Testis (tissue), 2 donors: ENCODE measurements at regions not wholly inside any gene's neighbourhood (a gene's known extent, or its start where the extent isn't known, plus 50 kb on each side); places are given as distances from the start of the nearest gene placed in this dataset.
"Not testable (repeated sequence)": the region's sequence is repeated elsewhere in the genome, so short reads cannot be mapped to it uniquely, and the experiment has no call there.

ENCODE experiments used
- DNase-seq: peaks from one replicate; pipeline ENCODE4 v3.0.0-alpha.2; 2019
- H3K27ac ChIP-seq, 2 donors: fragments of 200-600 bp; sonication (generic); one replicate each; pipeline ENCODE4 v1.5.1; 2019
- H3K27me3 ChIP-seq: fragments of 200-600 bp; sonication (generic); one replicate; pipeline ENCODE4 v1.5.1; 2019
- H3K36me3 ChIP-seq: fragments of 200-600 bp; sonication (generic); one replicate; pipeline ENCODE4 v1.5.1; 2017; ENCODE audit warnings: low read depth; ENCODE audit errors: missing control alignments
- H3K4me1 ChIP-seq: fragments of 200-600 bp; sonication (generic); one replicate; pipeline ENCODE4 v1.5.1; 2019
- H3K4me3 ChIP-seq, 2 donors: fragments of 200-600 bp; sonication (generic); one replicate each; pipeline ENCODE4 v1.5.1; 2017 to 2019
- H3K9me3 ChIP-seq: fragments of 200-600 bp; sonication (generic); one replicate; pipeline ENCODE4 v1.5.1; 2017
- POLR2A ChIP-seq: fragments of 450-650 bp; IDR thresholded peaks from one replicate; pipeline ENCODE4 v1.6.1; 2017; ENCODE audit warnings: antibody characterized with exemption, mild to moderate bottlenecking, moderate library complexity
- whole genome bisulfite sequencing, 2 donors: methylation state at CpG; one replicate each; pipeline ENCODE4 v1.1.5; 2018; 5-methylcytosine and 5-hydroxymethylcytosine counted together
- intact Hi-C: fragments of 100-400 bp; cut with DNase I; formaldehyde crosslinking; loops from one replicate; pipeline ENCODE4 v1.15.1; 2023; ENCODE audit warnings: low total_unique reads
- TF ChIP-seq, protein P1 (sequence below), 3 experiments: fragments of 450-650 bp in 2 of 3; fragments of 200-600 bp in 1 of 3; sonication (generic) in 1 of 3; IDR thresholded peaks; one replicate each; pipeline ENCODE4 v1.5.1; 2016 to 2019; ENCODE audit warnings: antibody characterized with exemption in 3 of 3, mild to moderate bottlenecking in 2 of 3, moderate library complexity in 1 of 3

DNA sequence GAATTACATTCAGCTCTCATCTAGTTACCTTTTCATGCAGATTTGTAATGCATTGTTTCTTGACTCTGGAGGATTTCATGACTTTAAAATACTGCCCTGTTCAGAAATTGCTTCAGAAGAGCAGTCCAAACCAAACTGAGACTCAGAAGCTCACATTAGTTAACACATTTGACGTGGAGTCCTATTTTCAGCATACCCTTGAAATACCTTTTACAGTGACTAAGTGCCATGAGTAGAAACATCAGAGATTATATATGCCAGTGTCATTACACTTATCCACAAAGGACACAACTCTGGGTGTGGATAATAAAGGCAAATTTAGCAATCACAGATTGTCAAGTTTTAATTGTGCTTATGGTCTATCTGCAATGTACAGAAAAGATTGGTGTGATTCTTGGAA is 459.6 kb downstream of the FRK start:
- DNase-seq, result no peak
- Histone ChIP-seq H3K9me3 (no peaks in the 10 kb centered on the region), H3K4me1 (no peaks in the 10 kb centered on the region), H3K4me3 (no peak overlapping the region), H3K27me3 (no peaks in the 10 kb centered on the region), H3K36me3 (no peaks in the 10 kb centered on the region), H3K27ac (no peak overlapping the region)
- intact Hi-C loops, result no loop called here
- WGBS, 2 donors, result 36 to 41% methylated on average over 1 of the region's 1 CpG
- no peak for TF ChIP-seq POLR2A
- TF ChIP-seq, protein P1, sequence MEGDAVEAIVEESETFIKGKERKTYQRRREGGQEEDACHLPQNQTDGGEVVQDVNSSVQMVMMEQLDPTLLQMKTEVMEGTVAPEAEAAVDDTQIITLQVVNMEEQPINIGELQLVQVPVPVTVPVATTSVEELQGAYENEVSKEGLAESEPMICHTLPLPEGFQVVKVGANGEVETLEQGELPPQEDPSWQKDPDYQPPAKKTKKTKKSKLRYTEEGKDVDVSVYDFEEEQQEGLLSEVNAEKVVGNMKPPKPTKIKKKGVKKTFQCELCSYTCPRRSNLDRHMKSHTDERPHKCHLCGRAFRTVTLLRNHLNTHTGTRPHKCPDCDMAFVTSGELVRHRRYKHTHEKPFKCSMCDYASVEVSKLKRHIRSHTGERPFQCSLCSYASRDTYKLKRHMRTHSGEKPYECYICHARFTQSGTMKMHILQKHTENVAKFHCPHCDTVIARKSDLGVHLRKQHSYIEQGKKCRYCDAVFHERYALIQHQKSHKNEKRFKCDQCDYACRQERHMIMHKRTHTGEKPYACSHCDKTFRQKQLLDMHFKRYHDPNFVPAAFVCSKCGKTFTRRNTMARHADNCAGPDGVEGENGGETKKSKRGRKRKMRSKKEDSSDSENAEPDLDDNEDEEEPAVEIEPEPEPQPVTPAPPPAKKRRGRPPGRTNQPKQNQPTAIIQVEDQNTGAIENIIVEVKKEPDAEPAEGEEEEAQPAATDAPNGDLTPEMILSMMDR (IDR thresholded peaks at IDR 0.05), result no peak

DNA sequence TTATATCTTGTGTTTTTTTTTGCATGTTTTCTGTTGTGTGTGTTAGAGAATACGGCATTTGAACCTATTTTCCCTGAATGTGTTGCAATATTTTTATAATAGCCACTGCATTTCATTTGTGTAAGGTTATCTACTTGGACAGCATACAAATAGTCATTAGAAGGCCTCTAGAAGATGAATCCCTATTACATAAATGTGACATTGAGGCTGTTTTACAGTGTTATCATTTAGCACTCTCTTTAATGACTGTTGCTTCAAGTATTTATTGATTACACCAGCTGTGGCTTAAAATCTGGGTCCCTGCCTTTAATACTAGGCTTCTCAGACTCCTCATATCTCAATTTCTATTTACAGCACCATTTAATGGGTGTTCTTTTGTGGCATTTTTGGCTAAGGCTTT is 465.8 kb downstream of the FRK start:
- Histone ChIP-seq H3K27ac (no peak overlapping the region), H3K9me3 (no peaks in the 10 kb centered on the region), H3K4me3 (no peak overlapping the region), H3K4me1 (no peaks in the 10 kb centered on the region), H3K36me3 (no peaks in the 10 kb centered on the region), H3K27me3 (no peaks in the 10 kb centered on the region)
- no peak for DNase-seq
- intact Hi-C loops, result no loop called here
- no peak for TF ChIP-seq POLR2A
- TF ChIP-seq, protein P1 (IDR thresholded peaks at IDR 0.05), result no peak
- 49 to 88% methylated on average over 1 of the region's 1 CpG for WGBS, 2 donors

DNA sequence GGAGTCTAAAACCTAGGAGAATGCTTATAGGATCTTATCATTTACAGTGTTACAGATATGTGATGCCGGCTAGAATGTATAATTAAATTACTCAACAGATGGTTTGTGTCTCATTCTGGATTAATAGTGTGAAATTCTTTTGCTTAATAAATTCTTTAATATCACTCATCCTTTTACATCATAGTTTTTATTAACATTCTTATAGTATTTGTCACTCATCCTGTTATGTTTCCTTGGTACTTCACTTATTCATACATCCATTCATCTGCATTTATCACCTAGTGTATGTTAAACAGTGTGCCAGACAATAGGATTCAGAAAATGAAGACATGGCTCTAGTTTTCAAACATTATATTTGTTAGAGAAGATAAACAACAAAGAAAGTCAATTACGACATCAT is 468.7 kb downstream of the FRK start:
- intact Hi-C loops, result no loop called here
- WGBS, 2 donors, result 53 to 55% methylated on average over 2 of the region's 2 CpGs
- Histone ChIP-seq H3K36me3 (no peaks in the 10 kb centered on the region), H3K9me3 (no peaks in the 10 kb centered on the region), H3K27ac (no peak overlapping the region), H3K27me3 (no peaks in the 10 kb centered on the region), H3K4me1 (no peaks in the 10 kb centered on the region), H3K4me3 (no peak overlapping the region)
- TF ChIP-seq POLR2A, result no peak
- TF ChIP-seq, protein P1 (IDR thresholded peaks at IDR 0.05), result no peak
- DNase-seq, result no peak

DNA sequence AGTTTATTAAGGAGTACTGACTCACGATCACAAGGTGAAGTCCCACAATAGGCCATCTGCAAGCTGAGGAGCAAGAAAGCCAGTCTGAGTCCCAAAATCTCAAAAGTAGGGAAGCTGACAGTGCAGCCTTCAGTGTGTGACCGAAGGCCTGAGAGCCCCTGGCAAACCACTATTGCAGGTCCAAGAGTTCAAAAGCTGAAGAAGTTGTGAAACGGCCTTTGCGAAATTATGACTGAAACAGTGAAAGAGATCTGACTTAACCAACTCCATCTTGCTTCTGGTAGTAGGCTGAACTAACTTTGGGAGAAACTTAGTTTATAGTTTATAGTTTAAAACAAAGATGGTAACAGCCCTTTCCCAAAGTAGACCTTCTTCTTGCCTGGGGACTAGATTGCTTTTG is 471.6 kb downstream of the FRK start:
- 88% methylated on average over 4 of the region's 4 CpGs for WGBS, 2 donors
- intact Hi-C loops, result not testable (repeated sequence)

DNA sequence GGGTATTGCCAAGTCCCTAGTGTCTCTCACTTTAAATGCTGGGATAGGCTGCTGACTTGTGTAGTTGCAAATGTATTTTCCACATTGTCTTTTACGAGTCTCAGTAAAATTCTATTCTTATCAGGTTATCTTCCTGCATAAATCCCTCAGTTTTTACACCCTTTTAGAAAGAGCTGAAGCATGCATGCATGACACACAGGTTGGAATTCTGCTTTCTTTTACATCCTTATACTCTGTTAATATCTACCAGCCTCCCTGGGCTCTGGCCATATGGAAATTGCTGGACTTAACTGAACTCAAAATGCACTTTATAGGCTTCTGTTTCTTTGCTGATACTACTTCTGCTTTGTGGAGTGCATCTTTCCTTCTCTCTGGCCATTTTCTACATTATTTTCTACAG is 477.4 kb downstream of the FRK start:
- no peak overlapping the region for H3K27ac ChIP-seq
- intact Hi-C loops, result no loop called here
- no peak for TF ChIP-seq POLR2A
- TF ChIP-seq, protein P1 (IDR thresholded peaks at IDR 0.05), result no peak
- H3K4me3 ChIP-seq, result no peak overlapping the region
- H3K4me1 ChIP-seq, result no peaks in the 10 kb centered on the region
- DNase-seq, result no peak
- H3K36me3 ChIP-seq, result no peaks in the 10 kb centered on the region
- H3K27me3 ChIP-seq, result no peaks in the 10 kb centered on the region
- no peaks in the 10 kb centered on the region for H3K9me3 ChIP-seq
- WGBS, 2 donors, result 50 to 88% methylated on average over 1 of the region's 1 CpG

More for the DNA sequence above, 471.6 kb downstream of the FRK start:
- H3K4me1 ChIP-seq, DNase-seq, H3K4me3 ChIP-seq, H3K27me3 ChIP-seq, H3K27ac ChIP-seq, H3K9me3 ChIP-seq, H3K36me3 ChIP-seq: not testable (repeated sequence)
